ENCODE measurements at regions not wholly inside any gene's neighbourhood (a gene's known extent, or its start where the extent isn't known, plus 50 kb on each side); places are given as distances from the start of the nearest gene placed in this dataset.
"Not testable (repeated sequence)": the region's sequence is repeated elsewhere in the genome, so short reads cannot be mapped to it uniquely, and the experiment has no call there.

DNA sequence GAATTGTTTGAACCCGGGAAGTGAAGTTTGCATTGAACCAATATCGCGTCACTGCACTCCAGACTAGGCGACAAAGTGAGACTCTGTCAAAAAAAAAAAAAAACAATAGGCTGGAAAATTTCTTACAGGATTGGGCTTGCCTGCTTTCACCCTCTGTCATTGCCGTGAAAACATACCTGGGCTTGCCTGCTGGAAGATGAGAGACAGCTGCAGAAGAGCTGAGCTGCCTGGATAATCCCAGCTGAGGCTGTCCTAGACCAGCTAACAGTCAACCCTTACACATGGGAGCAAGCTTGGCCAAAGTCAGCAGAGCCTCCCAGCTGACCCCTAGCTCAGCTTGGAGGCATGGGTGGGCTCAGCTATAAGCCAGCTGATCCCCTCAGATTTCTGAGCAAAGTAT lies 306.2 kb downstream of the CCSER2 start:
- H3K27ac ChIP-seq (ENCODE audit: low read depth, low read length), result no peak overlapping the region
- H3K9ac ChIP-seq (ENCODE audit: low read length), result no peak overlapping the region
- H3K9me3 ChIP-seq (ENCODE audit: insufficient read depth, low read depth, low read length), result no peaks in the 10 kb centered on the region
- no peaks in the 10 kb centered on the region for H3K4me1 Mint-ChIP-seq (ENCODE audit: low read depth, unreplicated experiment)
- H2AFZ ChIP-seq (ENCODE audit: low read depth, low read length), result no peak overlapping the region
- H3K4me3 ChIP-seq (ENCODE audit: insufficient read depth, low read depth, low read length), result no peak overlapping the region
- no peaks in the 10 kb centered on the region for H3K4me1 ChIP-seq (ENCODE audit: insufficient read depth, low read length)
- H3K9me3 Mint-ChIP-seq (ENCODE audit: unreplicated experiment), result no peaks in the 10 kb centered on the region
- TF ChIP-seq EZH2 (IDR thresholded peaks at IDR 0.05; ENCODE audit: insufficient read depth, low read length), result no peak
- TF ChIP-seq, protein P1, sequence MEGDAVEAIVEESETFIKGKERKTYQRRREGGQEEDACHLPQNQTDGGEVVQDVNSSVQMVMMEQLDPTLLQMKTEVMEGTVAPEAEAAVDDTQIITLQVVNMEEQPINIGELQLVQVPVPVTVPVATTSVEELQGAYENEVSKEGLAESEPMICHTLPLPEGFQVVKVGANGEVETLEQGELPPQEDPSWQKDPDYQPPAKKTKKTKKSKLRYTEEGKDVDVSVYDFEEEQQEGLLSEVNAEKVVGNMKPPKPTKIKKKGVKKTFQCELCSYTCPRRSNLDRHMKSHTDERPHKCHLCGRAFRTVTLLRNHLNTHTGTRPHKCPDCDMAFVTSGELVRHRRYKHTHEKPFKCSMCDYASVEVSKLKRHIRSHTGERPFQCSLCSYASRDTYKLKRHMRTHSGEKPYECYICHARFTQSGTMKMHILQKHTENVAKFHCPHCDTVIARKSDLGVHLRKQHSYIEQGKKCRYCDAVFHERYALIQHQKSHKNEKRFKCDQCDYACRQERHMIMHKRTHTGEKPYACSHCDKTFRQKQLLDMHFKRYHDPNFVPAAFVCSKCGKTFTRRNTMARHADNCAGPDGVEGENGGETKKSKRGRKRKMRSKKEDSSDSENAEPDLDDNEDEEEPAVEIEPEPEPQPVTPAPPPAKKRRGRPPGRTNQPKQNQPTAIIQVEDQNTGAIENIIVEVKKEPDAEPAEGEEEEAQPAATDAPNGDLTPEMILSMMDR (IDR thresholded peaks at IDR 0.05; ENCODE audit: insufficient read depth, low read depth, low read length), result no peak
- no peaks in the 10 kb centered on the region for H4K20me1 ChIP-seq (ENCODE audit: insufficient read depth, low read length)
- no peaks in the 10 kb centered on the region for H3K36me3 Mint-ChIP-seq (ENCODE audit: low read depth, unreplicated experiment)
- H3K27ac Mint-ChIP-seq (ENCODE audit: unreplicated experiment), result no peak overlapping the region
- no peaks in the 10 kb centered on the region for H3K36me3 ChIP-seq (ENCODE audit: insufficient read depth, low read length)
- no peaks in the 10 kb centered on the region for H3K79me2 ChIP-seq (ENCODE audit: insufficient read depth, low read length)
- no peak for FAIRE-seq
- H3K4me3 Mint-ChIP-seq (ENCODE audit: unreplicated experiment), result no peak overlapping the region
- DNase-seq (ENCODE audit: low read depth), result no peak
- no peak overlapping the region for H3K4me2 ChIP-seq (ENCODE audit: low read length)
- peaks cover 3% of the 10 kb centered on the region for H3K27me3 Mint-ChIP-seq (ENCODE audit: low read depth, unreplicated experiment)
- H3K27me3 ChIP-seq (ENCODE audit: insufficient read depth, low read length), result no peaks in the 10 kb centered on the region

DNA sequence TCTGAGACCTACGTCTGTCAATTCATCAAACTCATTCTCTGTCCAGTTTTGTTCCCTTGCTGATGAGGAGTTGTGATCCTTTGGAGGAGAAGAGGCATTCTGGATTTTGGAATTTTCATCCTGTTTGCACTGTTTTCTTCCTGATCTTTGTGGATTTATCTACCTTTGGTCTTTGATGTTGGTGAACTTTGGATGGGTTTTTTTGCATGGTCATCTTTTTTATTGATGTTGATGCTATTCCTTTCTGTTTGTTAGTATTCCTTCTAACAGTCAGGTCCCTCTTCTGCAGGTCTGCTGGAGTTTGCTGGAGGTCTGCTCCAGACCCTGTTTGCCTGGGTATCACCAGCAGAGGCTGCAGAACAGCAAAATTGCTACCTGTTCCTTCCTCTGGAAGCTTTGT lies 322.2 kb downstream of the CCSER2 start:
- not testable (repeated sequence) for H3K4me1 Mint-ChIP-seq (ENCODE audit: low read depth, unreplicated experiment); H3K4me1 ChIP-seq (ENCODE audit: insufficient read depth, low read length); H3K9me3 ChIP-seq (ENCODE audit: insufficient read depth, low read depth, low read length); H2AFZ ChIP-seq (ENCODE audit: low read depth, low read length); H3K27me3 ChIP-seq (ENCODE audit: insufficient read depth, low read length); H3K36me3 Mint-ChIP-seq (ENCODE audit: low read depth, unreplicated experiment); H3K9ac ChIP-seq (ENCODE audit: low read length); H3K4me3 ChIP-seq (ENCODE audit: insufficient read depth, low read depth, low read length); FAIRE-seq; H3K27ac ChIP-seq (ENCODE audit: low read depth, low read length); H3K27me3 Mint-ChIP-seq (ENCODE audit: low read depth, unreplicated experiment); H4K20me1 ChIP-seq (ENCODE audit: insufficient read depth, low read length); H3K9me3 Mint-ChIP-seq (ENCODE audit: unreplicated experiment); DNase-seq (ENCODE audit: low read depth); H3K27ac Mint-ChIP-seq (ENCODE audit: unreplicated experiment); H3K4me2 ChIP-seq (ENCODE audit: low read length); H3K36me3 ChIP-seq (ENCODE audit: insufficient read depth, low read length); H3K79me2 ChIP-seq (ENCODE audit: insufficient read depth, low read length); H3K4me3 Mint-ChIP-seq (ENCODE audit: unreplicated experiment)

DNA sequence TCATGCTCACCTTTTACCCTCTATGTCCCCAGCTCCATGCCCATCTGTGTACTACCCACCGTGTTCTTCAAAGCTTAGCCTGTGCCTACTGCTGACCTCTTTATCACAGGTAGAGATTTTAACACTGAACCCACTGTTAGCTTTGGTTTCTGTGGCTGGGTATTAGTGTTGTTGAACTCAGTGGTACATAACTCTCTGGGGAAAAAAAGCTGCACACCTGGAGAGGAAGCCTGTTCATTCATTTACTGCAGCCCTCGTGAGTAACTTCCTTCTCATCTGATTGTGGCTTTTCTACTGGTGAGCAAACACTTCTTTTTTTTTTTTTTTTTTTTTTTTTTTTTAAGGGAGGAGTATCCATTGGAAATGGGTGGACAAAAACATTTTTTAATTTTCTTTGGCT lies 326.3 kb downstream of the CCSER2 start:
- H3K27me3 Mint-ChIP-seq (ENCODE audit: low read depth, unreplicated experiment), result peaks cover 9% of the 10 kb centered on the region
- FAIRE-seq (no peak), DNase-seq (ENCODE audit: low read depth) (no peak)
- Histone ChIP-seq H4K20me1 (ENCODE audit: insufficient read depth, low read length) (no peaks in the 10 kb centered on the region), H3K27ac (ENCODE audit: low read depth, low read length) (no peak overlapping the region), H3K9me3 (ENCODE audit: insufficient read depth, low read depth, low read length) (no peaks in the 10 kb centered on the region), H3K36me3 (ENCODE audit: insufficient read depth, low read length) (no peaks in the 10 kb centered on the region), H3K4me1 (ENCODE audit: insufficient read depth, low read length) (no peaks in the 10 kb centered on the region), H3K9ac (ENCODE audit: low read length) (no peak overlapping the region), H3K4me2 (ENCODE audit: low read length) (no peak overlapping the region), H3K79me2 (ENCODE audit: insufficient read depth, low read length) (no peaks in the 10 kb centered on the region), H3K4me3 (ENCODE audit: insufficient read depth, low read depth, low read length) (no peak overlapping the region), H2AFZ (ENCODE audit: low read depth, low read length) (no peak overlapping the region), H3K27me3 (ENCODE audit: insufficient read depth, low read length) (no peaks in the 10 kb centered on the region)
- no peaks in the 10 kb centered on the region for H3K36me3 Mint-ChIP-seq (ENCODE audit: low read depth, unreplicated experiment)
- H3K27ac Mint-ChIP-seq (ENCODE audit: unreplicated experiment), result no peak overlapping the region
- H3K4me1 Mint-ChIP-seq (ENCODE audit: low read depth, unreplicated experiment), result no peaks in the 10 kb centered on the region
- TF ChIP-seq EZH2 (IDR thresholded peaks at IDR 0.05; ENCODE audit: insufficient read depth, low read length), result no peak
- TF ChIP-seq, protein P1 (IDR thresholded peaks at IDR 0.05; ENCODE audit: insufficient read depth, low read depth, low read length), result no peak
- H3K9me3 Mint-ChIP-seq (ENCODE audit: unreplicated experiment), result no peaks in the 10 kb centered on the region
- no peak overlapping the region for H3K4me3 Mint-ChIP-seq (ENCODE audit: unreplicated experiment)
